GM23338 (cell line): ENCODE measurements at regions not wholly inside any gene's neighbourhood (a gene's known extent, or its start where the extent isn't known, plus 50 kb on each side); places are given as distances from the start of the nearest gene placed in this dataset.

Experiments
- EZH2 ChIP-seq: fragments of 200-600 bp; sonication (generic); IDR thresholded peaks from one replicate; pipeline ENCODE4 v1.8.0; 2017; ENCODE audit warnings: antibody characterized with exemption, mild to moderate bottlenecking, low read depth; ENCODE audit not compliant: unreplicated experiment
- TF ChIP-seq, protein P1 (sequence below), 2 experiments: fragments of 200-600 bp in 1 of 2; sonication (generic) in 1 of 2; conservative IDR thresholded peaks; 2 replicates each; pipeline versions ENCODE4 v1.5.1 to v1.6.1; 2016 to 2017; ENCODE audit warnings: antibody characterized with exemption in 2 of 2, low read depth in 2 of 2, mild to moderate bottlenecking in 2 of 2, moderate library complexity in 1 of 2

DNA sequence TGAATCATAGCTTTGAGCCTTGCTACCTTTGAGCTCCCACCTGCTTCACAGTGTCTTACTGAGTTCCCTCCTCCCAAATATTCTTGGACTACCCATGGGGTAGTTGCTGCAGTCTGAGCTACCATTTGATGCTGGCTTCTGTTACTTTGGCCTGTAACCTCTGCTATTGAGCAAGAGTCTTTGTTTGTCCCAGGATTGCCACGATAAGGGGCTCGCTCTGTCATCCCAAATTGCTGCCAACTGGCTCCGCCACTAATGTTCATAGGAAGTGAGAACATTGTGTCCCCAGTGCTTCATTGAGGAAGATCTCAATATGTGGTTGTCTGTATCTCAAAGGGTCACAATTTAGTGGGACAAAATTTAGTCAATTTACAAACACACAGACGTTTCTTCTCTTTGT is 103.8 kb downstream of the TRIM43 start:
- TF ChIP-seq, protein P1, sequence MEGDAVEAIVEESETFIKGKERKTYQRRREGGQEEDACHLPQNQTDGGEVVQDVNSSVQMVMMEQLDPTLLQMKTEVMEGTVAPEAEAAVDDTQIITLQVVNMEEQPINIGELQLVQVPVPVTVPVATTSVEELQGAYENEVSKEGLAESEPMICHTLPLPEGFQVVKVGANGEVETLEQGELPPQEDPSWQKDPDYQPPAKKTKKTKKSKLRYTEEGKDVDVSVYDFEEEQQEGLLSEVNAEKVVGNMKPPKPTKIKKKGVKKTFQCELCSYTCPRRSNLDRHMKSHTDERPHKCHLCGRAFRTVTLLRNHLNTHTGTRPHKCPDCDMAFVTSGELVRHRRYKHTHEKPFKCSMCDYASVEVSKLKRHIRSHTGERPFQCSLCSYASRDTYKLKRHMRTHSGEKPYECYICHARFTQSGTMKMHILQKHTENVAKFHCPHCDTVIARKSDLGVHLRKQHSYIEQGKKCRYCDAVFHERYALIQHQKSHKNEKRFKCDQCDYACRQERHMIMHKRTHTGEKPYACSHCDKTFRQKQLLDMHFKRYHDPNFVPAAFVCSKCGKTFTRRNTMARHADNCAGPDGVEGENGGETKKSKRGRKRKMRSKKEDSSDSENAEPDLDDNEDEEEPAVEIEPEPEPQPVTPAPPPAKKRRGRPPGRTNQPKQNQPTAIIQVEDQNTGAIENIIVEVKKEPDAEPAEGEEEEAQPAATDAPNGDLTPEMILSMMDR (conservative IDR thresholded peaks at IDR 0.05; ENCODE audit: low read depth in 2 of 2): no peak
- TF ChIP-seq EZH2: no peak
